HUES64 (cell line): ENCODE measurements at regions not wholly inside any gene's neighbourhood (a gene's known extent, or its start where the extent isn't known, plus 50 kb on each side); places are given as distances from the start of the nearest gene placed in this dataset.

ENCODE experiments used
- H3K27ac ChIP-seq: 2 replicates; pipeline ENCODE4 v1.7.0; 2013; ENCODE audit warnings: low read depth, low read length, inconsistent platforms
- H3K27me3 ChIP-seq: 2 replicates; pipeline ENCODE4 v1.6.1; 2013; ENCODE audit warnings: mild to moderate bottlenecking, low read length; ENCODE audit not compliant: insufficient read depth
- H3K36me3 ChIP-seq: 2 replicates; pipeline ENCODE4 v1.6.1; 2013; ENCODE audit warnings: mild to moderate bottlenecking, low read length; ENCODE audit not compliant: insufficient read depth
- H3K4me1 ChIP-seq: 2 replicates; pipeline ENCODE4 v1.6.1; 2013; ENCODE audit warnings: mild to moderate bottlenecking, low read length, moderate library complexity; ENCODE audit not compliant: insufficient read depth
- H3K4me3 ChIP-seq: 2 replicates; pipeline ENCODE4 v1.5.1; 2013; ENCODE audit warnings: mild to moderate bottlenecking, low read length, moderate library complexity
- H3K9ac ChIP-seq: 2 replicates; pipeline ENCODE4 v1.6.1; 2013; ENCODE audit warnings: mild to moderate bottlenecking, low read depth, low read length
- H3K9me3 ChIP-seq: 2 replicates; pipeline ENCODE4 v1.6.1; 2013; ENCODE audit warnings: low read depth, low read length; ENCODE audit not compliant: insufficient read depth
- WGBS: fragments of 150-250, 120-280 bp; methylation state at CpG from one replicate; pipeline ENCODE4 v1.1.7; 2013; ENCODE audit warnings: missing lambda C conversion rate; 5-methylcytosine and 5-hydroxymethylcytosine counted together

GRCh38 chr12:124179936-124180607 lies 114.8 kb upstream of the RFLNA start:
- no peak overlapping the region for H3K27ac ChIP-seq
- H3K36me3 ChIP-seq: no peaks in the 10 kb centered on the region
- WGBS: 92% methylated on average over 11 of the region's 11 CpGs
- no peak overlapping the region for H3K4me3 ChIP-seq
- H3K27me3 ChIP-seq: no peaks in the 10 kb centered on the region
- H3K4me1 ChIP-seq: peaks cover 11% of the 10 kb centered on the region
- no peaks in the 10 kb centered on the region for H3K9me3 ChIP-seq
- no peak overlapping the region for H3K9ac ChIP-seq

- H3K27me3 ChIP-seq: no peaks in the 10 kb centered on the region
- H3K27ac ChIP-seq: no peak overlapping the region
- H3K4me1 ChIP-seq: peaks cover 5% of the 10 kb centered on the region
- no peak overlapping the region for H3K4me3 ChIP-seq
- no peaks in the 10 kb centered on the region for H3K9me3 ChIP-seq
- 97% methylated on average over 2 of the region's 2 CpGs for whole genome bisulfite sequencing
- no peaks in the 10 kb centered on the region for H3K36me3 ChIP-seq
- no peak overlapping the region for H3K9ac ChIP-seq
Observed at GRCh38 chr12:124183172-124183571, 111.7 kb upstream of the RFLNA start.

- H3K27me3 ChIP-seq: no peaks in the 10 kb centered on the region
- H3K4me3 ChIP-seq: no peak overlapping the region
- WGBS: 93% methylated on average over 18 of the region's 18 CpGs
- peaks cover 13% of the 10 kb centered on the region for H3K4me1 ChIP-seq
- no peaks in the 10 kb centered on the region for H3K36me3 ChIP-seq
- H3K27ac ChIP-seq: no peak overlapping the region
- H3K9me3 ChIP-seq: no peaks in the 10 kb centered on the region
- no peak overlapping the region for H3K9ac ChIP-seq
Observed at GRCh38 chr12:124184456-124184855, 110.4 kb upstream of the RFLNA start.

- H3K4me3 ChIP-seq: no peak overlapping the region
- H3K9ac ChIP-seq: no peak overlapping the region
- no peaks in the 10 kb centered on the region for H3K36me3 ChIP-seq
- H3K9me3 ChIP-seq: no peaks in the 10 kb centered on the region
- WGBS: 81% methylated on average over 14 of the region's 15 CpGs
- peaks cover 13% of the 10 kb centered on the region for H3K4me1 ChIP-seq
- H3K27me3 ChIP-seq: no peaks in the 10 kb centered on the region
- H3K27ac ChIP-seq: no peak overlapping the region
Observed at GRCh38 chr12:124185971-124186686, 108.8 kb upstream of the RFLNA start.

GRCh38 chr12:124188084-124188483 lies 106.8 kb upstream of the RFLNA start:
- Histone ChIP-seq H3K27me3 (no peaks in the 10 kb centered on the region), H3K9ac (no peak overlapping the region), H3K4me3 (no peak overlapping the region), H3K36me3 (no peaks in the 10 kb centered on the region), H3K9me3 (no peaks in the 10 kb centered on the region), H3K4me1 (peaks cover 13% of the 10 kb centered on the region), H3K27ac (no peak overlapping the region)
- WGBS: 72% methylated on average over 7 of the region's 7 CpGs

GRCh38 chr12:124188561-124189405 lies 106.1 kb upstream of the RFLNA start:
- Histone ChIP-seq H3K27me3 (no peaks in the 10 kb centered on the region), H3K9me3 (no peaks in the 10 kb centered on the region), H3K9ac (no peak overlapping the region), H3K36me3 (no peaks in the 10 kb centered on the region), H3K4me3 (no peak overlapping the region), H3K4me1 (peaks cover 13% of the 10 kb centered on the region), H3K27ac (no peak overlapping the region)
- 70% methylated on average over 14 of the region's 15 CpGs for WGBS

- Histone ChIP-seq H3K27ac (no peak overlapping the region), H3K9ac (no peak overlapping the region), H3K27me3 (no peaks in the 10 kb centered on the region), H3K4me3 (no peak overlapping the region), H3K4me1 (peaks cover 13% of the 10 kb centered on the region), H3K36me3 (no peaks in the 10 kb centered on the region), H3K9me3 (no peaks in the 10 kb centered on the region)
- WGBS: 95% methylated on average over 14 of the region's 14 CpGs
Observed at GRCh38 chr12:124190312-124191023, 104.4 kb upstream of the RFLNA start.

- H3K36me3 ChIP-seq: no peaks in the 10 kb centered on the region
- H3K4me3 ChIP-seq: no peak overlapping the region
- no peaks in the 10 kb centered on the region for H3K27me3 ChIP-seq
- 90% methylated on average over 3 of the region's 3 CpGs for WGBS
- H3K4me1 ChIP-seq: peaks cover 13% of the 10 kb centered on the region
- H3K9me3 ChIP-seq: no peaks in the 10 kb centered on the region
- H3K9ac ChIP-seq: no peak overlapping the region
- H3K27ac ChIP-seq: no peak overlapping the region
Observed at GRCh38 chr12:124191024-124191359, 103.9 kb upstream of the RFLNA start.

GRCh38 chr12:124191966-124192365 lies 102.9 kb upstream of the RFLNA start:
- no peak overlapping the region for H3K9ac ChIP-seq
- no peaks in the 10 kb centered on the region for H3K27me3 ChIP-seq
- H3K36me3 ChIP-seq: no peaks in the 10 kb centered on the region
- H3K4me3 ChIP-seq: no peak overlapping the region
- H3K9me3 ChIP-seq: peaks cover 4% of the 10 kb centered on the region; the same call in 1 of the 2 replicates
- H3K4me1 ChIP-seq: peaks cover 13% of the 10 kb centered on the region
- 95% methylated on average over 12 of the region's 12 CpGs for WGBS
- H3K27ac ChIP-seq: no peak overlapping the region

GRCh38 chr12:124194264-124194892 lies 100.5 kb upstream of the RFLNA start:
- no peak overlapping the region for H3K4me3 ChIP-seq
- peaks cover 4% of the 10 kb centered on the region; the same call in 1 of the 2 replicates for H3K9me3 ChIP-seq
- no peaks in the 10 kb centered on the region for H3K4me1 ChIP-seq
- no peak overlapping the region for H3K27ac ChIP-seq
- 96% methylated on average over 14 of the region's 15 CpGs for WGBS
- no peaks in the 10 kb centered on the region for H3K27me3 ChIP-seq
- H3K9ac ChIP-seq: no peak overlapping the region
- H3K36me3 ChIP-seq: no peaks in the 10 kb centered on the region
